Astrocyte of the cerebellum (primary cell): ENCODE measurements at regions not wholly inside any gene's neighbourhood (a gene's known extent, or its start where the extent isn't known, plus 50 kb on each side); places are given as distances from the start of the nearest gene placed in this dataset.

ENCODE experiments used
- DNase-seq: peaks from one replicate; pipeline ENCODE4 v3.0.0-alpha.2; 2011; ENCODE audit warnings: low read depth
- H3K4me3 ChIP-seq: 2 replicates; pipeline ENCODE4 v1.5.1; 2011; ENCODE audit warnings: mild to moderate bottlenecking, low read depth, low read length, moderate library complexity
- CTCF ChIP-seq: IDR thresholded peaks from 2 replicates; pipeline ENCODE4 v1.5.1; 2012; ENCODE audit warnings: low read length, low read depth, moderate library complexity, mild to moderate bottlenecking; ENCODE audit errors: missing control alignments
- in situ Hi-C: cut with HindIII; loops from 2 replicates; pipeline ENCODE4 v1.10.0; 2017; ENCODE audit warnings: low sequenced_read_pairs

- DNase-seq, result no peak
- H3K4me3 ChIP-seq, result no peak overlapping the region
- TF ChIP-seq CTCF, result no peak
- in situ Hi-C loops, result no loop called here
These were observed 197.6 kb downstream of the PRL start for GRCh38 chr6:22099231-22099630.

- no peak for DNase-seq
- in situ Hi-C loops, result no loop called here
- TF ChIP-seq CTCF, result no peak
- no peak overlapping the region for H3K4me3 ChIP-seq
These were observed 196.9 kb downstream of the PRL start for GRCh38 chr6:22099923-22100322.

GRCh38 chr6:22101163-22101562 lies 195.7 kb downstream of the PRL start:
- no peak for DNase-seq
- no peak for TF ChIP-seq CTCF
- in situ Hi-C loops, result no loop called here
- H3K4me3 ChIP-seq, result no peak overlapping the region

GRCh38 chr6:22102671-22103070 lies 194.2 kb downstream of the PRL start:
- H3K4me3 ChIP-seq, result no peak overlapping the region
- DNase-seq, result no peak
- no peak for TF ChIP-seq CTCF
- in situ Hi-C loops, result no loop called here

- no peak for TF ChIP-seq CTCF
- in situ Hi-C loops, result no loop called here
These were observed 190.4 kb downstream of the PRL start for GRCh38 chr6:22106451-22106850.

GRCh38 chr6:22106961-22107360 lies 189.9 kb downstream of the PRL start:
- DNase-seq, result no peak
- no peak for TF ChIP-seq CTCF
- in situ Hi-C loops, result no loop called here
- H3K4me3 ChIP-seq, result no peak overlapping the region

More at GRCh38 chr6:22106451-22106850, 190.4 kb downstream of the PRL start:
- no peak overlapping the region for H3K4me3 ChIP-seq
- no peak for DNase-seq

GRCh38 chr6:22108199-22108598 lies 188.6 kb downstream of the PRL start:
- DNase-seq, result no peak
- no peak overlapping the region for H3K4me3 ChIP-seq
- in situ Hi-C loops, result no loop called here
- no peak for TF ChIP-seq CTCF
